Activated CD8-positive, alpha-beta memory T cell treated with anti-CD3 and anti-CD28 coated beads, Interleukin-2, amount 50 U/mL, for 1 hour (primary cell): ENCODE measurements at regions not wholly inside any gene's neighbourhood (a gene's known extent, or its start where the extent isn't known, plus 50 kb on each side); places are given as distances from the start of the nearest gene placed in this dataset.
"Not testable (repeated sequence)": the region's sequence is repeated elsewhere in the genome, so short reads cannot be mapped to it uniquely, and the experiment has no call there.

Source experiments
- DNase-seq: peaks from one replicate; pipeline ENCODE4 v3.0.0-alpha.2; 2020; ENCODE audit errors: extremely low read depth

- no peak for DNase-seq
Observed at GRCh38 chr9:29968831-29969230, 2395.6 kb upstream of the C9orf72 start.

- no peak for DNase-seq
Observed at GRCh38 chr9:29969408-29969807, 2396.1 kb upstream of the C9orf72 start.

DNA sequence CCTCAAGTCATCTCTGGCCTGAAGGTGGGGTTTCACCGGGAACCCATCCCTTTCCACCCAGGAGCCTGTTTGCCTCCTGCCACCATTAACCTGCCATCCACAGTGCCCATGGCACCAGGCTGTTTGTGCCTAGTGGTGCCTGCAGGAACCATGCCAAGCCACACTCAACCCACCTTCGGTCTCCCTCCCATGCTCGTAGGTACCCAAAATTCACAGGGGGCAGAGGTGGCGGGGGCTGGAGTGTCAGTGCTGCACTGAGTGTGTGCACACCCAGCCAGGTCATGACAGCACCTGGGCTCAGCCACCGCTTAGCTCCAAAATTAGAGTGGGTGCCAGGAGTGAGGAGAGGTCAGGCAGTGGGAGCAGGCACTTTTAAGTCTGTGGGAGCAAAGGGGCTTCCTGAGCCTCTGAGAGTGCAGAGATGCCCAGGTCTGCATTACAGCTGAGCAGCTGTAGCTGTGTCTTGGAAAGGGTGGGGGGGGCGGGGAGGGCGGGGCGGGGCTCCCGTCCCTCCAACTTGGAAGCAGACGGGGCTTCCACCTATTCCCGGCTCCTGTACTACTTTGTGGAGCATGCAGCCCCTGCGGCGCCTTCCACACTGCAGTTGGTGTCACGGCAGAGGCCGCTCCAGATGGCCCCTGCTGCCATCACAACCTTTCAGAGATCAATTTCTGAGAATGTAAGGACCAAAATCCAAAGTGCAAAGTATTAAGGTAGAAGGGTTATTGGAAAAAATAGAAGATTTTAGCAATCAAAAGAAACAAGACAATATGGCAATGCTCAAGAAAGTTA, 2396.8 kb upstream of the C9orf72 start:
- DNase-seq = no peak

GRCh38 chr9:29974197-29974596, 2400.9 kb upstream of the C9orf72 start:
- DNase-seq = no peak

- no peak for DNase-seq
Observed at GRCh38 chr9:29976981-29977380, 2403.7 kb upstream of the C9orf72 start.

GRCh38 chr9:29981013-29981412, 2403.4 kb upstream of the ACO1 start:
- no peak for DNase-seq

DNA sequence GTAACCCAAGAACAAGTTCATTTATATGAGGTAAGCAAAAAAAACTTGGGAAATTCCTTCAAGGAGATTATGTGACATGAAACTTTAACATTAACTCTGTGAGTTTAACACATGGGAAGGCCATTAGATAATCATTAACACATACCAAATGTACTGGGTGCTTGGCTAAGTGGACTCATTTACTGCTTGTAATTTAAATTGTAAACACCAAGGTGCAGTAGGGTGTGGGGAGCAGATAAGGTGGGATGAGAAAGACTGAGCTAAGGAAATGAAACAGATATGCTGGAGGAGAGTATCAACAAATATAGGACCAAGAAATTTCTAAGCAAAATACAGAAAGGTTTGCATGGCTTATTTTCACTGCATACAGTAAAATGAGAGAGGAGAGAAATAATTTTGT, 2384.8 kb upstream of the ACO1 start:
- no peak for DNase-seq

GRCh38 chr9:30010691-30011090, 2373.8 kb upstream of the ACO1 start:
- DNase-seq = no peak

DNA sequence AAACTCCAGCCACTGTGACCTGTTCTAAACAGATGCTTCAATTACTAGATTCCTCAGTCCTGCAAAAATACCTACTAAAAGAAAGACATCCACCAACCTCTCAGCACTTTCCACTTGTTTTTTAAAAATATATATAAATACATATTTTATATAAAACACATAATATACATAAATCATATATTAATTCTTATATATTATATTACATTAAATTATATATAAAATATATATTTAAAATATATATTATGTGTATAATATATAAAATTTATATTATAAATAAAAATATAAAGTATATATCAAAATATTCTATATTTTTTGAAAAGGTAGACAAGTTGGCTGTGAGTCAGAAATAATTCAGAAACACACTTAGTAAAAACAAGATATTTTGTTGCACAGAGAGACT, 2371.8 kb upstream of the ACO1 start:
- no peak for DNase-seq

- no peak for DNase-seq
Observed at GRCh38 chr9:30015073-30015472, 2369.4 kb upstream of the ACO1 start.

DNA sequence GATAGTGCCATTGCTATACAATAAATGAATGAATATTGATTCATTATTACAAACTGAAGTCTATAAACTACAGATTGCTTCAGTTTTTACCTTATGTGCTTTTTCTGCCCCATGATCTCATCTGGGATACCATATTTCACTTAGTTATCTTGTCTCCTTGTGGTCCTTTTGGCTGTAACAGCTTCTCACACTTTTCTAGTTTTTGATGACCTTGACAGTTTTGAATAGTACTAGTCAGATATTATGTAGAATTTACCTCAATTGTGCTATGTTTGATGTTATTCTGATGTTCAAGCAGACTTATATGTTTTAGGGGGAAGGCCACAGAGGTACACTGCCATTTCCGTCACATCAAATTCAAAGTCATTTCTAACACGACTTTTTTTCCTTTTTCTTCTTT, 2364.3 kb upstream of the ACO1 start:
- no peak for DNase-seq

GRCh38 chr9:30035761-30036160, 2348.7 kb upstream of the ACO1 start:
- no peak for DNase-seq

DNA sequence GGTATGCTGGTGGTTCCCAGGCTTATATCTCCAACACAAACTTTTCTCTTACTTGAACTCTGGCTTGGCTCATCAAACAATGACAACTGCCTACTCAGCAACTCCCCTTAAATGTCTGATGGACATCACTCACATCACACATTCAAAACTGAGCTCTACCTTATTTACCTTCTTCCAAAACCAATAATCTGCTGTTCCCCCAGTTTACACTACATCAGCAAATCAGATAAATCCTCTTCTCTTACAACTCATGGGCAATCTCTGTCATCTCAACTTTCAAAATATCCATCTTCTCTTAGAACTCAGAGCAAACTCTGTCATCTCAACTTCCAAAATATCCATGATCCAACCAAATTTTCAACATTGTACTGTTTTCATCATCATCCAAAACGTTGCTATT, 2347.9 kb upstream of the ACO1 start:
- DNase-seq = no peak

GRCh38 chr9:30039712-30040111, 2344.7 kb upstream of the ACO1 start:
- DNase-seq = no peak

- DNase-seq = no peak
Observed at GRCh38 chr9:30048396-30048795, 2336.0 kb upstream of the ACO1 start.

DNA sequence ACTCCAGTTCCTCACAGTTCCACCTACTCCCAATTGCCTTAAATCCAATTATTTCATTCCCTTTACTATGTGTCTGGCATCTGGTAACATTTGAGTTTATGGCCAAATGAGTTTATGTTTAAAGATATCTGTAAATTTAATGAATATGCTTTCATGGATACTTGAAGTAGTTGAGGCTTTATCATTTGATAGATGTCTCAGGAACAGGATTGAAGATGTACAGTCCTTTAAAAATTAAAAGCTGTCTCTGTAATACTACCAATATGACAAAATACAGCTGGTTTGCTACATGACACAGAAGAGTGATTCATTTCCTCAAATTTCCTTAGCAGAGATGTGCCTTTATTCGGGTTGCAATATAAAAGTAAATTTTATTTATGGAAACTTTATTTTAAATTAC, 2326.0 kb upstream of the ACO1 start:
- DNase-seq = no peak

DNA sequence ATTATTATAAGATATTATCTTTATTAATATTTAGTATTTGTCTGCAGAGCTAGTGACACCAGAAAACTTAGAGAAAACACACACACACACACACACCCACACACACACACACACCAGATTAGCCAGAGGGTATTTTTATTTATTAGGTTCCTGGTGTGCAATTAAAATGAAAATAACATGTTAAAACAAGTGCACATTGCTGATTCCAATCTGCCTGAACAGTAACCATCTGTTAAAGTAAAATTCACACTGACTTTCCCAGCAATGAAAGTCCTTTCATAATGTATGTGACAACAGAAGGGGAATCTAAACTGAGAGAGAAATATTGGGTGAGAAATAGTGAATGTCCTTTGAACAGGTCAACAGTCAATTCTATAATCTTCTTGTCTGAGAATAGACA, 2323.5 kb upstream of the ACO1 start:
- DNase-seq = no peak

- DNase-seq = no peak
Observed at GRCh38 chr9:30065888-30066287, 2318.6 kb upstream of the ACO1 start.

GRCh38 chr9:30069236-30069635, 2315.2 kb upstream of the ACO1 start:
- DNase-seq = not testable (repeated sequence)

GRCh38 chr9:30075022-30075421, 2309.4 kb upstream of the ACO1 start:
- DNase-seq = no peak

DNA sequence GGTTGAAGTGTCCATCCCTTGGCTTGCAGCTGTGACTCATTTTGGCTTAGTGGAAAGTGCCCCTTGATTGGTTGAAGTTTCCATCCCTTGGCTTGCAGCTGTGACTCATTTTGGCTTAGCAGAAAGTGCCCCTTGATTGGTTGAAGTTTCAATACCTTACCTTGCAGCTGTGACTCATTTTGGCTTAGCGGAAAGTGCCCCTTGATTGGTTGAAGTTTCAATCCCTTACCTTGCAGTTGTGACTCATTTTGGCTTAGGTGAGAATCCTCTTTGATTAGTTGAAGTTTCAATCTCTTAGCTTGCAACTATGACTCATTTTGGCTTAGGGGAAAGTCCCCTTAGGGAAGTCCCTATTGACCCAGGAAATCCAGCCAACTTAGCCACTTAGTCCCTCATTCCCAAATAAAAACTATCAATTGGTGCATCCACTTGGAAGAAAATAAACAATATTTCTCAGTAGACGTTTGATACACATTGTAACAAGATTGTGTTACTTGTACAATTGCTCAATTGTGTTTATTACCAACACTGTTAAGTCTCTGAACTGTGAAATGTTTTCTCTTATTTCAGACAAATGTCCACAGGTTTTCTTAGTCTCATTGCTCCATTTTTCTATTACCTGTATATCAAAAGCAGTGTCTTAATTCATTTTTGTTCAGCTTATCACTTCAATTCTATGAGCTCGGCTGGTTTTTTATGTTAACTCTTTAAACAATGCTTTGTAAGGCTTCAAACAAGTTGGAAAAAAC, 2308.8 kb upstream of the ACO1 start:
- no peak for DNase-seq

DNA sequence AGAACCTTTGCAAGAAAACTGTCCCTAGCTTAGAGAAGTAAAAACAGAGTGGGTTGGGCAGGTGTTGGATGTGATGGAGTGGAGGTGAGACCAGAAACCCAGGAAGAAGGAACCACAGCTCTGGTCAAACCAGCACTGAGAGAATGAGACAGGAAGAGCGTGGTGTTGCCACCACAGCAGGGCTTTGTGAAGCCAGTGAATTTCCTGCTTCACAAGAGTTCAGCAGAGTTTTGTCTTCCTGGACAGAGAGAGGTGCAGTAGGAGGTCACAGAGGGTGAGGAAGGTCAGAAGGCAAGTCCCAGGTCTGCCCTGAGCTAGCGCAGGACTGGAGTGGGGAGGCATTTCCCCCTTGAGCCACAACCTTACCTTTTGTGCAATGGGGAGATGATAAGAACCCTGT, 2306.2 kb upstream of the ACO1 start:
- no peak for DNase-seq

- DNase-seq = no peak
Observed at GRCh38 chr9:30089428-30089827, 2295.0 kb upstream of the ACO1 start.
